ENCODE measurements at regions not wholly inside any gene's neighbourhood (a gene's known extent, or its start where the extent isn't known, plus 50 kb on each side); places are given as distances from the start of the nearest gene placed in this dataset.

DNA sequence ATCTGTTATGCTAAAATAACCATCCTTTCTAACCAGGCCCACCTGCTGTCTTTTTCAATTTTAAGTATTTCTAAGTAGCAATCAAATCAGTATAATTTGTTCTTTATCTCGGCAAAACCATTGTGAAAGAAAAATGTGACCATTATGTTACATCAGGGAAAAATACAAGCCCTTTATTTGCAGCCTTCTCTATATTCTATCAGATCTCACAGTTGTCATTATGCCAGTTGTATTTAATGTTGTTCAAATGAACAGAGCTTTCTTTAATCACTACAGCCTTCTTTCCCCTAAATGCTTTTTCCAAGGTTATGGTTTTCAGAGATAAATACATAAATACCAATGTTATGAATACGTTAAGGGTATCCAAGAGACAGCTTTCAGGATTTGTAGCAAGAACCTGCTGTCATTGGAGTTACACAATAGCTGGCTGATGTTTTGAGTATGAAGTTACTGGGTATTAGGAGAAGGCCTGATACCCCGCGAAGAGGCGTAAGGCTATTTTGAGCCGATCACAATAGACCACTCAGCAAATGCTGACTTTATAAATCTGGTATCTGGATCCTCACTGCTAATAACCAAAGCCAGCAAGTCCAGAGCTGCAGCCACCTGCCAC is 406.3 kb downstream of the CADM1 start:
- TF ChIP-seq, protein P1, sequence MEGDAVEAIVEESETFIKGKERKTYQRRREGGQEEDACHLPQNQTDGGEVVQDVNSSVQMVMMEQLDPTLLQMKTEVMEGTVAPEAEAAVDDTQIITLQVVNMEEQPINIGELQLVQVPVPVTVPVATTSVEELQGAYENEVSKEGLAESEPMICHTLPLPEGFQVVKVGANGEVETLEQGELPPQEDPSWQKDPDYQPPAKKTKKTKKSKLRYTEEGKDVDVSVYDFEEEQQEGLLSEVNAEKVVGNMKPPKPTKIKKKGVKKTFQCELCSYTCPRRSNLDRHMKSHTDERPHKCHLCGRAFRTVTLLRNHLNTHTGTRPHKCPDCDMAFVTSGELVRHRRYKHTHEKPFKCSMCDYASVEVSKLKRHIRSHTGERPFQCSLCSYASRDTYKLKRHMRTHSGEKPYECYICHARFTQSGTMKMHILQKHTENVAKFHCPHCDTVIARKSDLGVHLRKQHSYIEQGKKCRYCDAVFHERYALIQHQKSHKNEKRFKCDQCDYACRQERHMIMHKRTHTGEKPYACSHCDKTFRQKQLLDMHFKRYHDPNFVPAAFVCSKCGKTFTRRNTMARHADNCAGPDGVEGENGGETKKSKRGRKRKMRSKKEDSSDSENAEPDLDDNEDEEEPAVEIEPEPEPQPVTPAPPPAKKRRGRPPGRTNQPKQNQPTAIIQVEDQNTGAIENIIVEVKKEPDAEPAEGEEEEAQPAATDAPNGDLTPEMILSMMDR (IDR thresholded peaks at IDR 0.05 in 2 of 3, conservative IDR thresholded peaks at IDR 0.05 in 1 of 3; ENCODE audit: control insufficient read depth in 2 of 3, extremely low read depth in 1 of 3, insufficient read depth in 1 of 3, low read depth in 3 of 3, low read length in 3 of 3), result no peak
- TF ChIP-seq JUND (IDR thresholded peaks at IDR 0.05; ENCODE audit: low read depth, low read length) (no peak), POLR2A (IDR thresholded peaks at IDR 0.05; ENCODE audit: low read depth, low read length) (no peak)

Measured in GM12878 (cell line).